Naive B cell (primary cell): ENCODE measurements at regions not wholly inside any gene's neighbourhood (a gene's known extent, or its start where the extent isn't known, plus 50 kb on each side); places are given as distances from the start of the nearest gene placed in this dataset.

ENCODE experiments used
- ATAC-seq, 2 donors: fragments of 150-1000 bp; cut with Tn5 transposase; 2 replicates each; pipeline ENCODE4 v1.10.0; 2021; ENCODE audit warnings: low read depth in 2 of 2, mild to moderate bottlenecking in 2 of 2, moderate library complexity in 2 of 2
- DNase-seq: peaks from one replicate; pipeline ENCODE4 v3.0.0; 2022
- H3K27ac Mint-ChIP-seq, 6 donors: one replicate each; pipeline ENCODE4 v1.8.0; 2020 to 2022; ENCODE audit warnings: mild to moderate bottlenecking in 6 of 6, mixed read lengths in 6 of 6, moderate library complexity in 5 of 6, inconsistent platforms in 2 of 6
- H3K27me3 Mint-ChIP-seq, 3 donors: one replicate each; pipeline ENCODE4 v1.8.0; 2021 to 2022; ENCODE audit warnings: mixed read lengths in 3 of 3, mild to moderate bottlenecking in 1 of 3
- H3K36me3 Mint-ChIP-seq, 2 donors: one replicate each; pipeline ENCODE4 v1.8.0; 2020 to 2022; ENCODE audit warnings: mixed read lengths in 2 of 2, inconsistent platforms in 1 of 2, mild to moderate bottlenecking in 1 of 2
- H3K4me1 Mint-ChIP-seq, 3 donors: one replicate each; pipeline ENCODE4 v1.8.0; 2020 to 2022; ENCODE audit warnings: mixed read lengths in 3 of 3, inconsistent platforms in 1 of 3, mild to moderate bottlenecking in 1 of 3, moderate library complexity in 1 of 3
- H3K4me3 Mint-ChIP-seq, 8 donors: one replicate each; pipeline ENCODE4 v1.8.0; 2020 to 2022; ENCODE audit warnings: mild to moderate bottlenecking in 8 of 8, mixed read lengths in 8 of 8, moderate library complexity in 8 of 8, inconsistent platforms in 2 of 8
- H3K9me3 Mint-ChIP-seq, 7 donors: one replicate each; pipeline ENCODE4 v1.8.0; 2020 to 2022; ENCODE audit warnings: mixed read lengths in 7 of 7, mild to moderate bottlenecking in 5 of 7, inconsistent platforms in 2 of 7, moderate library complexity in 1 of 7

DNA sequence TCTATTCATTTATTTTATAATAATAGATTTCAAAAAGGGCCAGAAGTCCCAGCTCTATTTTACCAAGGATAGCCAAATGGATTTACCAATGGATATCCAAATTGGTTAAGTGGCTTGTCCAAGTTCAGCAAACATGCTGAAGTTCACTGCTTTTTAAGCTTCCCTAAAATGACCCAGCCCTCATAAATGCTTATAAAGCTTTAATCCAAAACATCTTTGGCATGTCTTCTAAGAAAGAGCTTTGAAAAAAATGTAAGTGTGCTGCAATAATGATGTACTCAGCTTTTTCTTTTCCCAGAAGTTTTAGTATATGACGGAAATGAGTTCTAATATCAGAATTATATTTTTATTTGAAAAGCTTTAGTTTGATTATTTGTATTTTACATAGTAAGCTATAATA lies 451.5 kb upstream of the ADAMTS5 start:
- no peak for ATAC-seq
- no peak overlapping the region for H3K27ac Mint-ChIP-seq
- H3K4me3 Mint-ChIP-seq: no peak overlapping the region
- H3K36me3 Mint-ChIP-seq: no peaks in the 10 kb centered on the region
- H3K9me3 Mint-ChIP-seq: peaks cover 2 to 9% (median 4%) of the 10 kb centered on the region in 7 donors
- DNase-seq: no peak
- no peaks in the 10 kb centered on the region for H3K27me3 Mint-ChIP-seq
- H3K4me1 Mint-ChIP-seq: no peaks in the 10 kb centered on the region

DNA sequence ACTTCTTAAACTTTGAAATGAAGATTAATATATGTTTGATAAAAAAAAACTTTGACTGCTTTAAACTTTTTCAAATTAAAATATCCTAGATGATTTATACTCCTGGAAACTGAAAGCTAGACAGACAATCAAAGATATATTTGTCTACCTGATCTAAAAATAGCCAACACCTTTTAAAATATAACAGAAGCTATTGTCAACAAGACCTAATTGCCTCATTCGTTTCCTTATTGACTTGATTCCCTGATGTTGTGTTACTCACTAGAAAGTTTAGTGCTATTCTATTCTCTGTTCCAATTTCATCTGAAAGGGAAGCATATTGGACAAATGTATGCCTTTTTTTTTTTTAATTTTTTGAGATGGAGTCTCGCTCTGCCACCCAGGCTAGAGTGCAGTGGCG lies 445.6 kb upstream of the ADAMTS5 start:
- H3K9me3 Mint-ChIP-seq: peaks cover 0 to 13% (median 2%) of the 10 kb centered on the region in 7 donors
- no peak overlapping the region for H3K4me3 Mint-ChIP-seq
- H3K4me1 Mint-ChIP-seq: no peaks in the 10 kb centered on the region
- H3K27me3 Mint-ChIP-seq: no peaks in the 10 kb centered on the region
- no peak for DNase-seq
- no peak for ATAC-seq
- no peaks in the 10 kb centered on the region for H3K36me3 Mint-ChIP-seq
- H3K27ac Mint-ChIP-seq: no peak overlapping the region

DNA sequence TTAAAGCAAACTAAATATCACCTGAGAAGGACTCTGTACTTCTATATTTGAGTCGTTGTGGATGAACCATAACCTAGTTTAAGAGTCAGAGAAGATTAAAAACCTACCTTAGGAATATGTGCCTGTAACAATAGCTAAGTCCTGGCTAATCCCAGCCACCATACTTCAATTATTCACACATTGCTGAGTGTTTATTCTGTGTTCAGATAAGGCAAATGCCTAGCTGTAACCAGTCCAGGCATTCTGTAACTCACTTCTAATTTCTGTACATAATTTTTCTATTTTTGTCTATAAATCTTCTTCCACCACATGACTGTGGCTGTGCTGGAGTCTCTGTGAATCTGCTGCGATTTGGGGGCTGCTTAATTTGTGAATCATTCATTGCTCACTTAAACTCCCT lies 441.9 kb upstream of the ADAMTS5 start:
- no peak overlapping the region for H3K27ac Mint-ChIP-seq
- peaks cover 0 to 5% (median 0%) of the 10 kb centered on the region in 7 donors for H3K9me3 Mint-ChIP-seq
- no peaks in the 10 kb centered on the region for H3K4me1 Mint-ChIP-seq
- no peak overlapping the region for H3K4me3 Mint-ChIP-seq
- H3K27me3 Mint-ChIP-seq: no peaks in the 10 kb centered on the region
- ATAC-seq: no peak
- no peaks in the 10 kb centered on the region for H3K36me3 Mint-ChIP-seq
- no peak for DNase-seq

DNA sequence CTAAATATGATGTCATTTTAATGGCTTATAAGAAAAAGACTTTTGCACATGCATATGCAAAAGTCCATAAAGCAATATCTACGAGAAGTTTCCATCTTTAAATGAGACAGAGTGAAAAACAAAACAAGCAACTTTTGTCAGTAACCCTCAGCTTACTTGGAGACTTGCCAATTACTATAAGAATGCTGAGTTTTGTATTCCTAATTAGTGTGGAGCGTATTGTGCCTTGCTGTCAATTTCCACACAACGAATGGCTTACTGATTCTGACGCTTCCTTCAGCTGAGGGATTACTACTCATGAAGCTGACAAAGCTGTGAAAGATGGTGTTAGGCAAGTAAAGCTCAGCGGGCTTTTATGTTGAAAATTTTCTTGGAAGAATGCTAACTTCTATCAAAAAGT lies 440.4 kb upstream of the ADAMTS5 start:
- Mint-ChIP-seq H3K9me3 (peaks cover 0 to 5% (median 0%) of the 10 kb centered on the region in 7 donors), H3K27me3 (no peaks in the 10 kb centered on the region), H3K4me3 (no peak overlapping the region), H3K36me3 (no peaks in the 10 kb centered on the region), H3K27ac (no peak overlapping the region), H3K4me1 (no peaks in the 10 kb centered on the region)
- no peak for DNase-seq
- no peak for ATAC-seq

DNA sequence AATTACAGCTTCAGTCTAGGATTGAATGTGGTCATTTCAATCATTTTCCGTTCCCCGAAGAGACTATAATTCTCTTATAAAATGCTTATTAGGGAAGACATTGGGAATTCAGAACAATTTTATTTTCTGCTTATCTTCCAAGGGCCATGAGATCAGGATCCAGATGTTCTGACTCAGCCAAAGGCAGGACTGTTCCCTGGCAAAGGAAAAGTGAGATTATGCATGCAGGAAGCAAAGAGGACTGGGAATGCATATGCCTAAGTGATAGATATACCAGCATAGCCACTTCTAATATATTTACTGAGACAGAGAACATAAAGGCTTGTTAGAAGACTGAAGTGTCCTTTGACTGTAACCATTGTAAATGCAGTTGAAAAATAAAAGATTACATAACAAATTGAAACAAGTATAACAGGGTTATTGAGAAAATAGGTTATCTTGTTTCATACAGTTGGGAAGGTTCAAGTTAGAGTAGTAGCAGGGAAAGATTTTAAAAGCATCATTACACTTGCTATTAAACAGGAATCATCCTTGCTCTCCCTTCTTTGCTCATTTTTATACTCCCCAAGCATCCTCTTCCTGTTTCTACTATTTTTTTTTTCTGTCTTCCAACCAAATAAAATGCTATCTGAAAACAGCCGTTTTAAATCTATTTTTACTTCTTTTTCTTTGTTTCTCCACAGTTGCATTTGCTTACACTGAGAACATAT lies 439.6 kb upstream of the ADAMTS5 start:
- Mint-ChIP-seq H3K27me3 (no peaks in the 10 kb centered on the region), H3K36me3 (no peaks in the 10 kb centered on the region), H3K4me3 (no peak overlapping the region), H3K9me3 (peaks cover 0 to 5% (median 0%) of the 10 kb centered on the region in 7 donors), H3K27ac (no peak overlapping the region), H3K4me1 (no peaks in the 10 kb centered on the region)
- no peak for DNase-seq
- ATAC-seq: no peak

DNA sequence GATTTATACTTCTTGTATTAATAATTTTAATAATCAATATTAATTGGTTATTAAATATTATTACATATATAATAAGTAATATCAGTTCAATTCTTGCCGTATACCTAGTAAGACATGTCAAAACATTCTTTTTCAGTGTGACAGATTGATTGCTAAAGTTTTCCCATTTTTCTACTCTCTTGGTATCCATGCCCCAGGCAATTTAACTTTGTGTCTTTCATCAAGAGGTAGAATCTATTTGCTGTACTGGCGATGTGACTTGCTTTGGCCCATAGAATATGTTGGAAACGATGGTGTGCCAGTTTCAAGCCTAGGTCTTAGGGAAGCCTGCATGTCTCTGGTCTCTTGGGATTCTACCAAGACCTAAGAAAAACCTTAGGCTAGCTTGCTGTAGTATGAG lies 436.1 kb upstream of the ADAMTS5 start:
- no peak for ATAC-seq
- Mint-ChIP-seq H3K4me3 (no peak overlapping the region), H3K4me1 (no peaks in the 10 kb centered on the region), H3K36me3 (no peaks in the 10 kb centered on the region), H3K9me3 (peaks cover 0 to 6% (median 1%) of the 10 kb centered on the region in 7 donors), H3K27me3 (no peaks in the 10 kb centered on the region), H3K27ac (no peak overlapping the region)
- no peak for DNase-seq

DNA sequence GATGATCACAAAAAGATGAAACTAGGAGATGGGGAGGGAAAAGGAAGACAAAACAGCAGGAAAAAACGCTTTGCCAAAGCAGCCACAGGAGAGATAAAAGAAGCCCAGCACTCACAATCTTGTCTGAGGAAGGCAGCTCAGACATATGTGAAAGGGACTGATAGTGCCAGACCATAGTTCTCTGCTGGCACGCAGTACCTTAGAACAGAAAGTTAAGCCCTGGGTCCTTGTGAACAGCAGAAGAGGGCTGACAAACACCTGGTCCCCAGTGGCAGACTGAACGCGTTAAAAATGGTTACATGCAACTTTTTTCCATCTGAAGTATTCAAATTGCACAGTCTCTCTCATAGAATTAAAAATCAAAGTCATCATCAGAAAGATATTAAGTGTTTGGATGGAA lies 433.2 kb upstream of the ADAMTS5 start:
- H3K27me3 Mint-ChIP-seq: no peaks in the 10 kb centered on the region
- no peaks in the 10 kb centered on the region for H3K4me1 Mint-ChIP-seq
- no peak overlapping the region for H3K4me3 Mint-ChIP-seq

DNA sequence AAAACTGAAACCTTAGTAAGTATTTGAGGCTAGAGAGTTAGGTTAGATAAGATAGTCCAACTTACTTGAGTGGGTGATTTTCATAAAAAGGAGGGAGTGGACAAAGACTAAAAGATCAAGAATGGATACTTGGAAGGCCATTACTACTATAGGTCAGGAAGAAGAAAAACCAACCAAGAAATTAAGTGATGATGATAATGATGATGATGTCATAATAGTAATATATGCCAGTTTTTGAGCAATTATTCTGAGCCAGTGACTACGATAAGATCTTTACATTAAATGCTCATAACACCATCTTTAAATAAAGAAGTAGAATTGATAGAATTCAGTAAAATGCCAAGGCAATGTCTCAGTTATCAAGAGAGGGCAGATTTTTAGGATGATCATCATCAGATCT lies 430.7 kb upstream of the ADAMTS5 start:
- Mint-ChIP-seq H3K9me3 (peaks cover 0 to 6% (median 1%) of the 10 kb centered on the region in 7 donors), H3K36me3 (no peaks in the 10 kb centered on the region), H3K4me3 (no peak overlapping the region), H3K27me3 (no peaks in the 10 kb centered on the region), H3K27ac (no peak overlapping the region), H3K4me1 (no peaks in the 10 kb centered on the region)
- no peak for ATAC-seq
- DNase-seq: no peak

More for the DNA sequence above, 433.2 kb upstream of the ADAMTS5 start:
- H3K27ac Mint-ChIP-seq: no peak overlapping the region
- ATAC-seq (no peak), DNase-seq (no peak)
- peaks cover 0 to 6% (median 1%) of the 10 kb centered on the region in 7 donors for H3K9me3 Mint-ChIP-seq
- no peaks in the 10 kb centered on the region for H3K36me3 Mint-ChIP-seq

DNA sequence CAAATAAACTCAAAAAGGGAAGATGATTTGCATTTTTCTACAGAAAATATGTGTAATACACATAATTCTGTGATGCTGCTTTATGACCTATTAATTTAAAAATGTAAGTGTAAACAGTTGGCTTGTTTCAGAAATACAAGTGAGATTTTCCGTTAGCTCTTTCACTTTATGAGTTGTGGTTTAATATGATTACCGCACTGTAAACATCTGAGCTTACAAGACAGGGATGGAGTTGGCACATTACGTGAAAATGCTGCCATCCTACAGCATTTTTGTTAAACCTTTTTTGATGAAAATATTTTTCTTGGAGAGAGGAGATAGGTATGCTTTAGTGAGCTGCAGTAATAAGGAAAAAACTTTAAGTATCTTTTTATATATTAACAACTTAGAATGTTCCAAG lies 426.8 kb upstream of the ADAMTS5 start:
- Mint-ChIP-seq H3K9me3 (peaks cover 0 to 8% (median 2%) of the 10 kb centered on the region in 7 donors), H3K27me3 (no peaks in the 10 kb centered on the region), H3K36me3 (no peaks in the 10 kb centered on the region), H3K4me1 (no peaks in the 10 kb centered on the region), H3K4me3 (no peak overlapping the region), H3K27ac (no peak overlapping the region)
- ATAC-seq (no peak), DNase-seq (no peak)

DNA sequence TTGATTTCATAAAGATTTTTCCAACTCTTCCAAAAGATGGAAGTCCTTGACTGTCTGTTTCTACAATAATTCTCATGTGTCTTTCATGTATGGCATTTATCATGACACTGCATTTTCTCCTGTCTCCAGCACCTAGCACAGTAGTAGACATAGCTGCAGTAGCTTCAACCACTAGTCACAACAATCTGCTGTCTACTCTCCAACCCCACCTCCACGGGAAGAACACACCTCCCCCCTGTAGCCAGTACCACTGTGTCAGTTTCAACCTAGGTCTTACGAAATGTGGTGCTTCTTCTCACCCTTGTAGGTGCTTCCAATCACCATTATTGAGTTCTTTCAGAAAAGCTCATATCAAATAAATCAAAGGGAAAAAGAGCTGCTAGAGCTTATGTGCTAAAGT lies 425.1 kb upstream of the ADAMTS5 start:
- H3K4me1 Mint-ChIP-seq: no peaks in the 10 kb centered on the region
- H3K4me3 Mint-ChIP-seq: no peak overlapping the region
- DNase-seq (no peak), ATAC-seq (no peak)
- no peak overlapping the region for H3K27ac Mint-ChIP-seq
- no peaks in the 10 kb centered on the region for H3K27me3 Mint-ChIP-seq
- H3K9me3 Mint-ChIP-seq: peaks cover 0 to 8% (median 2%) of the 10 kb centered on the region in 7 donors
- no peaks in the 10 kb centered on the region for H3K36me3 Mint-ChIP-seq

DNA sequence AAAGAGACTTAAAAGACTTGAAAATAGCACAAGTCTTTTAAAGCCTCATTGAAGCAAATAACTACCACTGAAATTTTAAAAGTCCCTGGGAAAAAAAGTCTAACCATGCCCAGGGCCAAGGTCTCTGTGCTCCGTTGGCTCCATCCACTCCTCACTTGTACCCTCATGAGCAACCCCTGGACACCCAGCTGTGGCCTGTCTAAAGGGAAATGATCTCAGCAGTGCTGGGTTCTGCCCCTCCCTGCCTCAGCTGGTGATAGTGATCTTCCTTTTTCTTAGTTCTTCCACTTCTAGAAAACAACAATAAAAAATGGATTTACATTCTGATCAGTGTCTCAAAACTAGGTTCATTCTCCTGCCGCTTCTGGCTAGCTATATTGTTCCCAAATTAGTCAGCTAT lies 423.5 kb upstream of the ADAMTS5 start:
- Mint-ChIP-seq H3K4me3 (no peak overlapping the region), H3K27me3 (no peaks in the 10 kb centered on the region), H3K36me3 (no peaks in the 10 kb centered on the region), H3K9me3 (peaks cover 0 to 10% (median 4%) of the 10 kb centered on the region in 7 donors), H3K27ac (no peak overlapping the region), H3K4me1 (no peaks in the 10 kb centered on the region)
- no peak for DNase-seq
- no peak for ATAC-seq

DNA sequence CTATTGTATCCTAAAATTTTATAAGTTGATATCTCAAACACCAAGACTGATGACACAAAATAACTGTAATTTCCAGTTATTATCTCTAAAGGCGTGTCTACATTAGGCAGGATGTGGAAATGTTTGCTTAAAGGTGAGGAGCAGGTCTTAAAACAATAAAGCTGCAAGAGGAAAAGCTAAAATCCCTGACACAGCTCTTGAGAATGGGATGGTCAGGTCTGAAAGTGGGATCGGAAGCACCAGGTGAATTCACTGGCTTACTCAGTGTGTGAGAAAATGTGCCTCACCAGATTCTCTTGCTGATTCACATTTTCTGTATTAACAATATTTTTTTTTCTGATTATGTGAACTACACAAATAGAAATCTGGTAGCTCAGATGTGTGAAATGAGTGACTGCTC lies 421.9 kb upstream of the ADAMTS5 start:
- Mint-ChIP-seq H3K27me3 (no peaks in the 10 kb centered on the region), H3K4me1 (no peaks in the 10 kb centered on the region), H3K36me3 (no peaks in the 10 kb centered on the region), H3K27ac (no peak overlapping the region), H3K9me3 (peaks cover 0 to 10% (median 4%) of the 10 kb centered on the region in 7 donors), H3K4me3 (no peak overlapping the region)
- DNase-seq (no peak), ATAC-seq (no peak)

DNA sequence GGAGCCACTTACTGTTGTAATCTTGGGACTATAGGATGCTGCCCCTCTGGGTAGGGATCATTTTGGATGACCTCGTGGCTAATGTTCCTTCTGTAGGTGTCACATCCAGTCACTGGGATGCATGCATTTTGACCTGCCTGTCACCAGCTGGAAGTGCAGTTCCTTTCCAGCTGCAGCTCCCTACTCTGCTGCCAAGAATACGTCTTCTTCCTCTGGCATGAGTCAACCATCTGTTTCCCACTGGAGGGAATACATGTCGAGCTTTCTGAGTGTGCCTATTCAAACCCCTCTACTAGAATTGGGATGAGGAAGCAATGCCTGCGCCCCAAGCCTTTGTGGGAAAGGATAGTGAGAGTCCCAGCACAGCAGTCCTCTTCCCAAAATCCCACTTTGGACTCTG lies 415.5 kb upstream of the ADAMTS5 start:
- peaks cover 0 to 14% (median 2%) of the 10 kb centered on the region in 7 donors for H3K9me3 Mint-ChIP-seq
- H3K36me3 Mint-ChIP-seq: no peaks in the 10 kb centered on the region
- ATAC-seq (no peak), DNase-seq (no peak)
- H3K27ac Mint-ChIP-seq: peak overlapping the region in 1 of 6 donors; percentile 27
- no peaks in the 10 kb centered on the region for H3K4me1 Mint-ChIP-seq
- H3K27me3 Mint-ChIP-seq: no peaks in the 10 kb centered on the region
- no peak overlapping the region for H3K4me3 Mint-ChIP-seq

DNA sequence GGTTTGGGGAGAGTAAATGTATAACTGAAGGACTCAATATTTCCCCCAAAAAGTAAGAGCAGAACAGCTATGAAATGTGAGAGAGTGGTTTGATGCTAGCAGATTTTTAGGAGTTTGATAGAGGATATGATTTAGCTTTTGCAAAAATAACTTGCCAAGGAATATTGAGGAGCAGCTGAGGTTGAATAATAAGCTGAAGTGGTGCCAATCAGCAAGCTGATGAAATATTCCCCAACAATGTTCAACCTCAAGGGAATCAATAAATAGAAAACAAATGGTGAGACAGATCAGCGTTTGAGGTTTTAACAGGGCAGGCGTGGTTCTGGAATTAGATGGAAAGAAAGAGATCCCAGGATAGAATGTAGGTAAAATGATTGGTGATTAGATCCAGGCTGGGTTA lies 413.4 kb upstream of the ADAMTS5 start:
- Mint-ChIP-seq H3K4me1 (no peaks in the 10 kb centered on the region), H3K9me3 (peaks cover 0 to 12% (median under 1%) of the 10 kb centered on the region in 7 donors), H3K27me3 (no peaks in the 10 kb centered on the region), H3K4me3 (no peak overlapping the region), H3K36me3 (no peaks in the 10 kb centered on the region), H3K27ac (no peak overlapping the region)
- no peak for ATAC-seq
- DNase-seq: no peak

DNA sequence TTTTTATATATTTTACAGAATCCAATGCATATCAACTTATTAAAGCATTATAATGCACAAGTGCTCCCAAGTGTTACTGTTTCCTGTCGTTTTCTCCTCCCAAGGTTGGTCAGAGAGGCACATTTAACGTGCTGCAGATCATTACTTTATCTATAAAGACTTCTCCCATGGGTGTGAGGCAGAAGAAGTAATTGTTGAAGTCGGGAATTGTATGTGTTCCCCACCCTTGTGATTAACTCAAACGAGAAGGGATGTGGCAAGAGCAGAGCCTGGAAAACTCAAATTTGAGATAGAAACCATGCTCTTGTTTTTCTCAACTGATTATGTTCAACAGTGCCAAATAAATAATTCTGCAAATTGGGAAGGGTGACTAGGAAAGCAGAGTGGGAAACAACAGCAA lies 412.5 kb upstream of the ADAMTS5 start:
- H3K36me3 Mint-ChIP-seq: no peaks in the 10 kb centered on the region
- H3K27ac Mint-ChIP-seq: no peak overlapping the region
- H3K4me3 Mint-ChIP-seq: no peak overlapping the region
- H3K4me1 Mint-ChIP-seq: no peaks in the 10 kb centered on the region
- no peaks in the 10 kb centered on the region for H3K27me3 Mint-ChIP-seq
- DNase-seq: no peak
- ATAC-seq: no peak
- peaks cover 0 to 12% (median 0%) of the 10 kb centered on the region in 7 donors for H3K9me3 Mint-ChIP-seq
